ENCODE measurements at regions not wholly inside any gene's neighbourhood (a gene's known extent, or its start where the extent isn't known, plus 50 kb on each side); places are given as distances from the start of the nearest gene placed in this dataset.

DNA sequence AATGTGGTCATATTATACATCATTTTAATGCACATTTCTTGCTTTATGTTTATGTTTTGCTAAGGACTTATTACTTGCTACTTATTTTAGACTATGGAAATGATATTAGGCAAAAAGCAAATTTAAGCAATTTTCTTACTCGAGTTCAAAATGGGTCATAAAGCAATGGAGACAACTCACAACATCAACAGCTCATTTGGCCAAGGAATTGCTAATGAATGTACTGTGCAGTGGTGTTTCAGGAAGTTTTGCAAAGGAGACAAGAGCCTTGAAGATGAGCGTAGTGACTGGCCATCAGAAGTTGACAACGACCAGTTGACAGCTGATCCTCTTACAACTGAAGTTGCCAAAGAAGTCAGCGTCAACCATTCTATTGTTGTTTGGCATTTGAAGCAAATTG lies 831.8 kb upstream of the SEL1L start:
- TF ChIP-seq, protein P1, sequence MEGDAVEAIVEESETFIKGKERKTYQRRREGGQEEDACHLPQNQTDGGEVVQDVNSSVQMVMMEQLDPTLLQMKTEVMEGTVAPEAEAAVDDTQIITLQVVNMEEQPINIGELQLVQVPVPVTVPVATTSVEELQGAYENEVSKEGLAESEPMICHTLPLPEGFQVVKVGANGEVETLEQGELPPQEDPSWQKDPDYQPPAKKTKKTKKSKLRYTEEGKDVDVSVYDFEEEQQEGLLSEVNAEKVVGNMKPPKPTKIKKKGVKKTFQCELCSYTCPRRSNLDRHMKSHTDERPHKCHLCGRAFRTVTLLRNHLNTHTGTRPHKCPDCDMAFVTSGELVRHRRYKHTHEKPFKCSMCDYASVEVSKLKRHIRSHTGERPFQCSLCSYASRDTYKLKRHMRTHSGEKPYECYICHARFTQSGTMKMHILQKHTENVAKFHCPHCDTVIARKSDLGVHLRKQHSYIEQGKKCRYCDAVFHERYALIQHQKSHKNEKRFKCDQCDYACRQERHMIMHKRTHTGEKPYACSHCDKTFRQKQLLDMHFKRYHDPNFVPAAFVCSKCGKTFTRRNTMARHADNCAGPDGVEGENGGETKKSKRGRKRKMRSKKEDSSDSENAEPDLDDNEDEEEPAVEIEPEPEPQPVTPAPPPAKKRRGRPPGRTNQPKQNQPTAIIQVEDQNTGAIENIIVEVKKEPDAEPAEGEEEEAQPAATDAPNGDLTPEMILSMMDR (conservative IDR thresholded peaks at IDR 0.05) = no peak
- H3K4me3 Mint-ChIP-seq = no peak overlapping the region
- DNase-seq (ENCODE audit: low read depth, low spot score) = no peak
- no peaks in the 10 kb centered on the region for H3K4me1 Mint-ChIP-seq
- H3K36me3 Mint-ChIP-seq (ENCODE audit: low read depth) = no peaks in the 10 kb centered on the region
- no peaks in the 10 kb centered on the region for H3K9me3 Mint-ChIP-seq
- no peaks in the 10 kb centered on the region for H3K27me3 Mint-ChIP-seq (ENCODE audit: low read depth)
- H3K27ac Mint-ChIP-seq (ENCODE audit: unreplicated experiment) = no peak overlapping the region

DNA sequence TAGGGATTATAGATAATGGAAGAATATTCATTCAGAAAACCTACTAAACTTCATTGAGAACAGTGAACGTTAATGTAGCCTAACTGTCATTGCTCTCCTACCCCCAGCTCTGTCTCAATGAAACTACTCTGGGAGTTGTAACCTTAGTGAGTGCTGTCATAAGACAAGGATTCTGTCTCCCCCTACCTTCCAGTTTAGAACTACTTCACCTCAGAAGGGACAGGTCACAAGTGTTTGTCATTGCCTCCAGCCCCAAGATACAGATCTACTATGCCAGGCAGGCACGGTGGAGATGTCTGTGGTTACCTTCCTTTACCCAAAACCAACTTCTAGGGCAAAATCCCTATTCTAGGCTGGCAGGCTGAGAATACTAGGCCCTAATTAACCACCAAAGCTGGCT lies 833.1 kb upstream of the SEL1L start:
- Mint-ChIP-seq H3K36me3 (ENCODE audit: low read depth) (no peaks in the 10 kb centered on the region), H3K27ac (ENCODE audit: unreplicated experiment) (no peak overlapping the region), H3K4me3 (no peak overlapping the region), H3K4me1 (no peaks in the 10 kb centered on the region), H3K9me3 (no peaks in the 10 kb centered on the region), H3K27me3 (ENCODE audit: low read depth) (no peaks in the 10 kb centered on the region)
- DNase-seq (ENCODE audit: low read depth, low spot score) = no peak
- TF ChIP-seq, protein P1 (conservative IDR thresholded peaks at IDR 0.05) = no peak

DNA sequence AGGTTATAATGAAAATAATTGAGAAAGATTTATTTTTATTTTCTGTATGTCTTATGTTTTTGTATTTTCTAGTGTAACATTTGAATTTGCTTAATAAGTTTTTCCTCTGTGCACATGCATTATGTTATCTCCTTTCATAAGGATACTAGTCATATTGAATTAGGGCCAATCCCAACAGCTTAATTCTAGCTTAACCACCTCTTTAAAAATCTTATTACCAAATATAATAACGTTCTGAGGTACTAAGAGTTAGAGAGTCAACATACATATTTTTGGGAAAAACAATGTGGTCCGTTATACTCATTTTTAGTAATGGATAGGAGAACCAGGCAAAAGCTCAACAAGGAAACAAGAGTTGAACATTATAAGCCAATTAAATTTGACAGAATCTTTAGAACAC lies 845.6 kb upstream of the SEL1L start:
- Mint-ChIP-seq H3K9me3 (peaks cover 4% of the 10 kb centered on the region), H3K4me3 (no peak overlapping the region), H3K36me3 (ENCODE audit: low read depth) (no peaks in the 10 kb centered on the region), H3K27ac (ENCODE audit: unreplicated experiment) (no peak overlapping the region), H3K4me1 (no peaks in the 10 kb centered on the region), H3K27me3 (ENCODE audit: low read depth) (no peaks in the 10 kb centered on the region)
- no peak for DNase-seq (ENCODE audit: low read depth, low spot score)
- TF ChIP-seq, protein P1 (conservative IDR thresholded peaks at IDR 0.05) = no peak

DNA sequence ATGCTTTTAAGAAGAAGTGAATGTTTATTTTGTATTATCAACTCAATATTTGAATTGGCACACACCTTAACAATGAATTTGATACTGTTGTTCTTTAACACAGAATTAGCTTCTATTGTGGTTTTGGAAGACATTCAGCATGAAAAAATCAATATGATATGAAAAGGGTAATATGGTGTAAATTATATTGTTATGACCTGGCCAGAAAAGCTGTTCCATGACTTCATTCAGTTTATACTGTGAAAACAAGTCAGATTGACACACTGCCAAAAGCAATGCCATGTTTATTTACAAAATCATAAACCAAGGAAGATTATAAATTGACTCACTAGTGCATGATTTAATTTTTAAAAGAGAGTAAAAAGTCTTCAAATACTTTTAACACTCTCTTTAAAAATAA lies 851.4 kb upstream of the SEL1L start:
- no peak overlapping the region for H3K27ac Mint-ChIP-seq (ENCODE audit: unreplicated experiment)
- H3K27me3 Mint-ChIP-seq (ENCODE audit: low read depth) = no peaks in the 10 kb centered on the region
- H3K9me3 Mint-ChIP-seq = no peaks in the 10 kb centered on the region
- DNase-seq (ENCODE audit: low read depth, low spot score) = no peak
- H3K4me1 Mint-ChIP-seq = no peaks in the 10 kb centered on the region
- no peaks in the 10 kb centered on the region for H3K36me3 Mint-ChIP-seq (ENCODE audit: low read depth)
- no peak overlapping the region for H3K4me3 Mint-ChIP-seq
- TF ChIP-seq, protein P1 (conservative IDR thresholded peaks at IDR 0.05) = no peak

- TF ChIP-seq, protein P1 (conservative IDR thresholded peaks at IDR 0.05) = no peak
- no peak for DNase-seq (ENCODE audit: low read depth, low spot score)
- no peak overlapping the region for H3K27ac Mint-ChIP-seq (ENCODE audit: unreplicated experiment)
- H3K4me1 Mint-ChIP-seq = no peaks in the 10 kb centered on the region
- no peaks in the 10 kb centered on the region for H3K9me3 Mint-ChIP-seq
- H3K36me3 Mint-ChIP-seq (ENCODE audit: low read depth) = no peaks in the 10 kb centered on the region
- H3K4me3 Mint-ChIP-seq = no peak overlapping the region
- H3K27me3 Mint-ChIP-seq (ENCODE audit: low read depth) = no peaks in the 10 kb centered on the region
Observed at GRCh38 chr14:82387699-82388098, 854.0 kb upstream of the SEL1L start.

DNA sequence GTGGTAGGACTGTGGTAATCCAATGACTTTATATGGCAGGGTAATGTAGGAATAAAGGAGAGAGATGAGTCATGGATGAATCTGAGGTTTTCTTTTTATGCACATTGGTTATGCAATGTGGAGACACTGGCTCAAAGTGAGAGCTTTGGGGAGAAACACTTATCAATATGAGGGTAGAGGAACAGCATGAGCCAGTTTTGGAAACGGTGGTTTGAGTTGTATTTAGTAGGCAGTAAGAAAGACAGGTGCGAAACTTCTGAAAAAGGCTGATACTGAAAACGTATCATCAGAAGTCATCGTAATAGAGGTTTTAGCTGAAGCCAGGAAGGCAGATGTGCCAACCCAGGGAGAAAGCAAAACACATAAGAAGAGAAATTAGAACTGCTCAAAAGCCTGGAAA lies 854.8 kb upstream of the SEL1L start:
- no peak overlapping the region for H3K27ac Mint-ChIP-seq (ENCODE audit: unreplicated experiment)

More for the DNA sequence above, 854.8 kb upstream of the SEL1L start:
- TF ChIP-seq, protein P1 (conservative IDR thresholded peaks at IDR 0.05) = no peak
- H3K27me3 Mint-ChIP-seq (ENCODE audit: low read depth) = no peaks in the 10 kb centered on the region
- DNase-seq (ENCODE audit: low read depth, low spot score) = no peak
- no peak overlapping the region for H3K4me3 Mint-ChIP-seq
- H3K36me3 Mint-ChIP-seq (ENCODE audit: low read depth) = no peaks in the 10 kb centered on the region
- no peaks in the 10 kb centered on the region for H3K4me1 Mint-ChIP-seq
- no peaks in the 10 kb centered on the region for H3K9me3 Mint-ChIP-seq
